GM13976 (cell line): ENCODE measurements at regions not wholly inside any gene's neighbourhood (a gene's known extent, or its start where the extent isn't known, plus 50 kb on each side); places are given as distances from the start of the nearest gene placed in this dataset.

Experiments
- DNase-seq: peaks from one replicate; pipeline ENCODE4 v3.0.0; 2012; ENCODE audit warnings: low spot score
- in situ Hi-C: fragments of 300-500 bp; cut with MboI; formaldehyde crosslinking; loops from one replicate; pipeline ENCODE4 v1.12.0; 2022; ENCODE audit warnings: low sequenced_read_pairs, mixed read lengths, inconsistent platforms; ENCODE audit not compliant: unreplicated experiment
- TF ChIP-seq, protein P1 (sequence below): IDR thresholded peaks from 2 replicates; pipeline ENCODE4 v1.5.1; 2012; ENCODE audit warnings: borderline replicate concordance, mild to moderate bottlenecking; ENCODE audit not compliant: insufficient read depth; ENCODE audit errors: extremely low read depth, missing control alignments, control extremely low read depth

GRCh38 chr3:78004571-78004970 is 964.7 kb downstream of the ROBO2 start:
- DNase-seq = no peak
- TF ChIP-seq, protein P1, sequence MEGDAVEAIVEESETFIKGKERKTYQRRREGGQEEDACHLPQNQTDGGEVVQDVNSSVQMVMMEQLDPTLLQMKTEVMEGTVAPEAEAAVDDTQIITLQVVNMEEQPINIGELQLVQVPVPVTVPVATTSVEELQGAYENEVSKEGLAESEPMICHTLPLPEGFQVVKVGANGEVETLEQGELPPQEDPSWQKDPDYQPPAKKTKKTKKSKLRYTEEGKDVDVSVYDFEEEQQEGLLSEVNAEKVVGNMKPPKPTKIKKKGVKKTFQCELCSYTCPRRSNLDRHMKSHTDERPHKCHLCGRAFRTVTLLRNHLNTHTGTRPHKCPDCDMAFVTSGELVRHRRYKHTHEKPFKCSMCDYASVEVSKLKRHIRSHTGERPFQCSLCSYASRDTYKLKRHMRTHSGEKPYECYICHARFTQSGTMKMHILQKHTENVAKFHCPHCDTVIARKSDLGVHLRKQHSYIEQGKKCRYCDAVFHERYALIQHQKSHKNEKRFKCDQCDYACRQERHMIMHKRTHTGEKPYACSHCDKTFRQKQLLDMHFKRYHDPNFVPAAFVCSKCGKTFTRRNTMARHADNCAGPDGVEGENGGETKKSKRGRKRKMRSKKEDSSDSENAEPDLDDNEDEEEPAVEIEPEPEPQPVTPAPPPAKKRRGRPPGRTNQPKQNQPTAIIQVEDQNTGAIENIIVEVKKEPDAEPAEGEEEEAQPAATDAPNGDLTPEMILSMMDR = no peak
- in situ Hi-C loops = no loop called here

DNA sequence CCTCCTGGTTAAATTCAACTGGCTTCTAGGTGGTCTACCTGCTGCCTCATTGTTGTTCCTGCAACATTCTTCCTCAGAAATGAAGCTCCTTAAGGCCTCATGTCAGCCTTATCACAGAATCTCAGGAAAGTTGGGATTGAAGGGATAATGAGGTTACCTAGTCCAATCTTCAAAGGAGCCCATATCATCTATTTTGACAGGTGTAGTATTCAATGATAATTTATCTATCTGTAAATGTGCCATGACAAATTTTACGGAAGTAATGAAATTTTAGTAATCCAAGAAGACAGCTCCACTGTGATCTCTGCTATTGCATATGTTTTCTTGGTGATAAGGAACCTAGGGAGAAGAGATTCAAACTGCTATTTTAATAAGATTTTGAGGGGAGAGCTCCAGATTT is 973.8 kb downstream of the ROBO2 start:
- TF ChIP-seq, protein P1 = no peak
- DNase-seq = no peak
- in situ Hi-C loops = no loop called here

DNA sequence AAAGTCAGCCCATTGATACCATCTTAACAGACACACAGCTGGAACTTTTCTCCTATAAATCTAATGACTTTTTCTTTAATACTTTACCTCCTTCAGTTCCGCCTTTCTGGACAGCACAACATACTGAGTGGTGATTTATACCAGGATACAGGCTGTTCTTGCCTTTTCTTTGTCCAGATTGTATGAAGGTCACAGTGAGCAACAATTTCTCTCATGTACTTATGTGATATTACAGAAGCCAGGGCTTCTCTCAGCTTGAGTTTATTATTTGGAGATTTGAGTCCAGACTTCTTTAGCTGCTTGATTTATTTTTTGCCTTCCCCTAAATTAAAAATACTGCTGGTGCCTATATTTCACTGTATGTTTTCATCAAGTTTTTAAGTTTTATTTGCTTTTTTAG is 976.0 kb downstream of the ROBO2 start:
- no peak for DNase-seq
- in situ Hi-C loops = no loop called here
- TF ChIP-seq, protein P1 = no peak

- TF ChIP-seq, protein P1 = no peak
- in situ Hi-C loops = no loop called here
- no peak for DNase-seq
Measured at GRCh38 chr3:78021710-78022109, 981.8 kb downstream of the ROBO2 start.

- in situ Hi-C loops = no loop called here
- no peak for DNase-seq
- TF ChIP-seq, protein P1 = no peak
Measured at GRCh38 chr3:78022232-78022631, 982.3 kb downstream of the ROBO2 start.

GRCh38 chr3:78023257-78023656 is 983.4 kb downstream of the ROBO2 start:
- DNase-seq = no peak
- in situ Hi-C loops = no loop called here
- TF ChIP-seq, protein P1 = no peak

DNA sequence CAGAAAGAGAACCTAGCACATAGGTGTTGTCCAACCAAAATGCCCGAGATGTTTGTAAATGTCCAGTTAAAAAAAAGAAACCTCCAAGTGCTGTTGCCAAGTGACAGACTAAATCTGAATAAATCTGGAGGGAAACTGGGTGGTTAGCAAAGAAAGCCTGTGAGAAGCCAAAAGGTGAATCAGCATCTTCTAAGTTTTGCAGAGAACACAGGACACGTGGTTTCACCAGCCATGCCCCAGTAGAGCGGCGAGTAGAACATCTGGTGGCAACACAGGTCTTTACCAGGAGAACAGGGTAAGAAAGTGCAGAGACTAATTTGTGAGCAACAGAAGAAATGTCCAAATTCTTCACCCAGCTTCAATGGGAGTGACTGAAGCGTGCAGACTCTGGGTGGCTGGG is 986.0 kb downstream of the ROBO2 start:
- DNase-seq = no peak
- in situ Hi-C loops = no loop called here
- TF ChIP-seq, protein P1 = no peak
